HCT116 (cell line): ENCODE measurements at regions not wholly inside any gene's neighbourhood (a gene's known extent, or its start where the extent isn't known, plus 50 kb on each side); places are given as distances from the start of the nearest gene placed in this dataset.

Source experiments
- ATAC-seq: fragments of 200-7000 bp; cut with Tn5 transposase; 2 replicates; pipeline ENCODE4 v1.9.1; 2020; ENCODE audit warnings: mild to moderate bottlenecking, moderate library complexity
- BruUV-seq: library from RNA; stranded (reverse); fragments of 400-500 nt; replicated peaks from 2 replicates; lab custom pipeline; 2021; lab: Mats Ljungman, UMichigan
- CTCF ChIA-PET: fragments of 300-600 bp; sonication (Branson Sonifier 250); formaldehyde crosslinking; loops from one replicate; lab custom pipeline; 2021; ENCODE audit warnings: antibody characterized with exemption; lab: Charles Lee
- POLR2A ChIA-PET: fragments of 300-600, 350-600 bp; sonication (Branson Sonifier 250); formaldehyde crosslinking; loops from one replicate; lab custom pipeline; 2021; ENCODE audit warnings: antibody characterized with exemption; lab: Charles Lee
- RAD21 ChIA-PET, 2 experiments: fragments of 300-600 bp; sonication (Branson Sonifier 250); formaldehyde crosslinking; loops; one replicate each; lab custom pipeline; 2023; ENCODE audit warnings: low total read pairs in 2 of 2; ENCODE audit not compliant: uncharacterized antibody in 2 of 2, unreplicated experiment in 2 of 2, low non-redundant PET in 1 of 2; lab: Charles Lee
- DNase-seq: peaks from one replicate; pipeline ENCODE4 v3.0.0-alpha.2; 2010; ENCODE audit warnings: low read depth, low spot score
- H2AFZ ChIP-seq: fragments of 200-600 bp; shearing (Covaris generic), sonication (generic); 2 replicates; pipeline ENCODE4 v1.6.1; 2017; ENCODE audit warnings: low read depth, mixed run types, mixed read lengths, antibody characterized with exemption, low read length; ENCODE audit not compliant: poor library complexity, severe bottlenecking
- H3K27ac ChIP-seq: 2 replicates; pipeline ENCODE4 v1.5.1; 2012; ENCODE audit warnings: low read depth, low read length
- H3K27me3 ChIP-seq: fragments of 200-600 bp; sonication (generic); 2 replicates; pipeline ENCODE4 v1.6.1; 2016; ENCODE audit warnings: mixed run types, low read length, mixed read lengths; ENCODE audit not compliant: insufficient read depth
- H3K36me3 ChIP-seq, 2 experiments: fragments of 200-500 bp in 1 of 2; fragments of 200-600 bp in 1 of 2; sonication (Bioruptor generic) in 1 of 2; sonication (generic) in 1 of 2; 2 replicates each; pipeline versions ENCODE4 v1.5.1 to v1.6.1; 2014 to 2016; ENCODE audit warnings: low read length in 2 of 2, inconsistent platforms in 1 of 2, mixed read lengths in 1 of 2, mixed run types in 1 of 2; ENCODE audit not compliant: insufficient read depth in 2 of 2, control insufficient read depth in 1 of 2
- H3K4me1 ChIP-seq, 2 experiments: fragments of 200-600 bp in 1 of 2; sonication (generic) in 1 of 2; 2 replicates each; pipeline versions ENCODE4 v1.5.1 to v1.6.1; 2012 to 2017; ENCODE audit warnings: low read length in 2 of 2, inconsistent platforms in 1 of 2, mild to moderate bottlenecking in 1 of 2, mixed read lengths in 1 of 2, mixed run types in 1 of 2, moderate library complexity in 1 of 2; ENCODE audit not compliant: insufficient read depth in 2 of 2, control insufficient read depth in 1 of 2
- H3K4me2 ChIP-seq: fragments of 200-600 bp; sonication (generic); 2 replicates; pipeline ENCODE4 v1.6.1; 2017; ENCODE audit warnings: mixed run types, low read length, mixed read lengths
- H3K4me3 ChIP-seq, 2 experiments: fragments of 200-600 bp in 1 of 2; sonication (generic) in 1 of 2; replicated peaks in 1 of 2; 2 replicates each; pipeline ENCODE4 v1.5.1; 2011 to 2016; ENCODE audit warnings: low read length in 2 of 2, control low read depth in 1 of 2, low read depth in 1 of 2, mild to moderate bottlenecking in 1 of 2, mixed read lengths in 1 of 2, mixed run types in 1 of 2
- H3K79me2 ChIP-seq: fragments of 200-600 bp; sonication (generic); 2 replicates; pipeline ENCODE4 v1.6.1; 2017; ENCODE audit warnings: mild to moderate bottlenecking, mixed run types, low read length, moderate library complexity, mixed read lengths; ENCODE audit not compliant: insufficient read depth
- H3K9ac ChIP-seq: fragments of 200-600 bp; sonication (generic); 2 replicates; pipeline ENCODE4 v1.6.1; 2016; ENCODE audit warnings: low read length, mixed read lengths
- H3K9me2 ChIP-seq: fragments of 200-600 bp; sonication (generic), shearing (Covaris generic); 2 replicates; pipeline ENCODE4 v1.6.1; 2017; ENCODE audit warnings: mixed run types, mild to moderate bottlenecking, moderate library complexity; ENCODE audit not compliant: insufficient read depth
- H3K9me3 ChIP-seq, 2 experiments: fragments of 200-500 bp in 1 of 2; fragments of 200-600 bp in 1 of 2; sonication (Bioruptor generic) in 1 of 2; sonication (generic) in 1 of 2; 2 replicates each; pipeline ENCODE4 v1.6.1; 2014 to 2017; ENCODE audit warnings: low read length in 2 of 2, mixed read lengths in 2 of 2, inconsistent platforms in 1 of 2, low read depth in 1 of 2, mild to moderate bottlenecking in 1 of 2, mixed run types in 1 of 2, moderate library complexity in 1 of 2; ENCODE audit not compliant: control insufficient read depth in 1 of 2, insufficient read depth in 1 of 2
- H4K20me1 ChIP-seq: fragments of 200-600 bp; sonication (generic), shearing (Covaris generic); 2 replicates; pipeline ENCODE4 v1.6.1; 2017; ENCODE audit warnings: mixed run types, mild to moderate bottlenecking, moderate library complexity; ENCODE audit not compliant: insufficient read depth
- CBX3 ChIP-seq: IDR thresholded peaks from 2 replicates; pipeline ENCODE4 v1.6.1; 2012; ENCODE audit warnings: low read depth
- CEBPB ChIP-seq: IDR thresholded peaks from 2 replicates; pipeline ENCODE4 v1.6.1; 2012; ENCODE audit warnings: low read depth
- CTCF ChIP-seq, 3 experiments: fragments of 200-600 bp in 1 of 3; sonication (generic) in 1 of 3; IDR thresholded peaks in 2 of 3; conservative IDR thresholded peaks in 1 of 3; 2 replicates each; pipeline ENCODE4 v1.5.1; 2012 to 2017; ENCODE audit warnings: low read depth in 2 of 3, low read length in 2 of 3, antibody characterized with exemption in 1 of 3, borderline replicate concordance in 1 of 3, control low read depth in 1 of 3, mild to moderate bottlenecking in 1 of 3, mixed read lengths in 1 of 3, mixed run types in 1 of 3, moderate library complexity in 1 of 3; ENCODE audit not compliant: insufficient read depth in 1 of 3
- JUND ChIP-seq: IDR thresholded peaks from 2 replicates; pipeline ENCODE4 v1.6.1; 2012
- POLR2A ChIP-seq: IDR thresholded peaks from 2 replicates; pipeline ENCODE4 v1.7.0; 2011; ENCODE audit warnings: borderline replicate concordance; ENCODE audit not compliant: insufficient read depth, insufficient read length; ENCODE audit errors: extremely low read depth
- RAD21 ChIP-seq: IDR thresholded peaks from 2 replicates; pipeline ENCODE4 v1.6.1; 2012; ENCODE audit warnings: low read depth, mild to moderate bottlenecking
- intact Hi-C: fragments of 100-400 bp; cut with micrococcal nuclease; formaldehyde crosslinking; loops from 2 replicates; pipeline ENCODE4 v1.10.0; 2022
- TF ChIP-seq, protein P1 (sequence below): IDR thresholded peaks from 2 replicates; pipeline ENCODE4 v1.6.1; 2012

- DNase-seq = no peak
- ChIA-PET CTCF (no interaction called here), RAD21 (no interaction called here), POLR2A (no interaction called here)
- H3K79me2 ChIP-seq = no peaks in the 10 kb centered on the region
- TF ChIP-seq CTCF (IDR thresholded peaks at IDR 0.05 in 2 of 3, conservative IDR thresholded peaks at IDR 0.05 in 1 of 3; ENCODE audit: borderline replicate concordance in 1 of 3, insufficient read depth in 1 of 3, low read depth in 2 of 3, low read length in 2 of 3) (no peak), CBX3 (no peak), CEBPB (no peak), POLR2A (no peak)
- no peak for ATAC-seq
- intact Hi-C loops = no loop called here
- BruUV-seq = no TSS peak
- no peaks in the 10 kb centered on the region for H3K9me2 ChIP-seq
- H3K27ac ChIP-seq = no peak overlapping the region
- no peak overlapping the region for H3K4me2 ChIP-seq
- H3K27me3 ChIP-seq = peaks cover 35% of the 10 kb centered on the region
- H3K9ac ChIP-seq = no peak overlapping the region
- no peaks in the 10 kb centered on the region for H3K9me3 ChIP-seq
- no peaks in the 10 kb centered on the region for H3K36me3 ChIP-seq
- no peak overlapping the region for H3K4me3 ChIP-seq
- H4K20me1 ChIP-seq = no peaks in the 10 kb centered on the region
- no peak overlapping the region for H2AFZ ChIP-seq
- H3K4me1 ChIP-seq = no peaks in the 10 kb centered on the region
Observed at GRCh38 chr17:5686074-5686635, 101.8 kb upstream of the NLRP1 start.

- H3K4me3 ChIP-seq = no peak overlapping the region
- BruUV-seq = no TSS peak
- CTCF ChIA-PET = no interaction called here
- H3K9me3 ChIP-seq = no peaks in the 10 kb centered on the region
- intact Hi-C loops = no loop called here
- H3K27ac ChIP-seq = no peak overlapping the region
- peaks cover 21% of the 10 kb centered on the region for H3K27me3 ChIP-seq
- ATAC-seq (no peak), DNase-seq (no peak)
- no peaks in the 10 kb centered on the region for H3K36me3 ChIP-seq
- H2AFZ ChIP-seq = no peak overlapping the region
- no peaks in the 10 kb centered on the region for H4K20me1 ChIP-seq
- RAD21 ChIA-PET = no interaction called here
- POLR2A ChIA-PET = no interaction called here
- TF ChIP-seq, protein P1, sequence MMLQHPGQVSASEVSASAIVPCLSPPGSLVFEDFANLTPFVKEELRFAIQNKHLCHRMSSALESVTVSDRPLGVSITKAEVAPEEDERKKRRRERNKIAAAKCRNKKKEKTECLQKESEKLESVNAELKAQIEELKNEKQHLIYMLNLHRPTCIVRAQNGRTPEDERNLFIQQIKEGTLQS = no peak
- TF ChIP-seq JUND = no peak
- no peak for TF ChIP-seq RAD21
- H3K79me2 ChIP-seq = no peaks in the 10 kb centered on the region
- H3K4me1 ChIP-seq = no peaks in the 10 kb centered on the region
- no peak overlapping the region for H3K4me2 ChIP-seq
- no peak overlapping the region for H3K9ac ChIP-seq
- no peaks in the 10 kb centered on the region for H3K9me2 ChIP-seq
Observed at GRCh38 chr17:5687646-5688045, 103.3 kb upstream of the NLRP1 start.
